GM19438 (cell line): ENCODE measurements at regions not wholly inside any gene's neighbourhood (a gene's known extent, or its start where the extent isn't known, plus 50 kb on each side); places are given as distances from the start of the nearest gene placed in this dataset.
"Not testable (repeated sequence)": the region's sequence is repeated elsewhere in the genome, so short reads cannot be mapped to it uniquely, and the experiment has no call there.

Source experiments
- ATAC-seq: cut with Tn5 transposase; IDR thresholded peaks from one replicate; pipeline ENCODE4 v1.9.1; 2021; ENCODE audit warnings: low read depth; ENCODE audit not compliant: unreplicated experiment

DNA sequence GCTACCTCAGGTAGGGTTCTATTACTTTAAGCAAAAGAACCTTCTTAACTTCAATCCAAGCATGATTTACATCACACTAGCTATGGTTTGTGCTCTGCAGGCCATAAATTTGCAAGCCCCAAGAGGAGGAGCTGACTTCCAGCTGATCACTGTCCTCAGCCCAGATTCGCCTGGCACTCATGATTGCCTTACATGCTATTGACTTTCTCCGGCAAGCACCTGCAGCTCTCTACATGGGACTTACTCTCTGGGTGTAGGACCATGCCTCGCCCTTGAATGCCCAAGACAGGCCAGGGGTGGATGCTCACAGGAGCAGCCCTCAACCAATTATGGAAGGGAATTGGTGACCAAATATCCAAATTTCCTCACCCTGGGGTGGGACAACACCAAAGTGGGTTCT, 99.8 kb downstream of the ESM1 start:
- ATAC-seq: no peak

DNA sequence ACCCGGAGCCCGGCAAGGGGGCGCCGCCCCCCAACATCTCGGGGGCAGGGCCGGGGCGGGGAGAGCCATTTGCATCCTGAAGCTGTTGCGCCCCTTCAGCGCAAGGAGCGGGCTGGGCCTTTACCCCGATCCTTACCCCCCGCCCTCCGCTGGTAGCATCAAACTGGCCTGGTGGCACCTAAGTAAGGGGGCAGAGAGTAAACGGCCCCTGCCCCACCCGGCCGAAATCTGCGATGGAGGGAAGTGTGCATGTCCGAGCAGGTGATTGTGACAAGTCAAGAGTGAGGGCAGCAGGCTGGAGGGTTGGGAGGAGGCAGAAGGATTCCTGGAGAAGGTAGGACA, 101.2 kb downstream of the ESM1 start:
- no peak for ATAC-seq

DNA sequence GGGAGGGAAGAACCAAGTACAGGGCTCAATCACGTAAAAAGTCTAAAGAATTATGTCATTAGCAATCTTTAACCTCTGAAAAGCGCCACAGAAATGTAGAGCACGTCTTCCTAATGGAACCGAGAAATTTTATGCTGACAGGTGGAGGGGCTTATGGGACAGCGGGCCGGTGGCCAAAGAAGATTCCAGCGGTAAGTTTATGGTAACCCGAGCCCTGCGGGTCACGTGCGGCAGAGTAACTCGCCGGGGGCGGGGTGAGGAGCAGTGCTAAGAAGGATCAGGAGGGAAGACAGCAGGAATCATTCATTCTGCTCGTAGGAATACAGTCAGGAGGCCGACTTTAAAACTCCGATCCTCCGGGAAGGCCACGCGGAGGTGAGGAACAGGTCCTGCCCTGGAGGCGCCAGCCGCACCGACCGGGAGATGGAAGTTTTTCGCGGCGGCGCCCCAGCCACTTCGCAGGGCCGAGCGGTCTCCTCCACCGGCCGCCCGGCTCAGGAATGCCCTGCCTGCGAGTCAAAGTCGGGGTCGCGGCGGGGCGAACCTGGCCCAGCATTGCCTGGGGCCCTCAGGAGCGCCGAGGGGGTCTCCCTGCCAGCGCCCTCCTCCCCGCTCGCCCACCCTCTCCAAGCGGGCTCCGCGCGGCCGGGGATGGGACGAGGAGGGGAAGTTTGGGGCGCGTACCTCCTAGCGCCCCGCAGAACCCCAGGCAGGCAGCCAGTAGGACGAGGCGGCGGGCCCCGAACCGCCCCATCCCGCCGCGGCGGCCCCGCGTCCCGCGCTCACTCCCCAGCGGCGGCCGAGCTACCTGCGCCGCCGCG, 101.8 kb downstream of the ESM1 start:
- no peak for ATAC-seq

DNA sequence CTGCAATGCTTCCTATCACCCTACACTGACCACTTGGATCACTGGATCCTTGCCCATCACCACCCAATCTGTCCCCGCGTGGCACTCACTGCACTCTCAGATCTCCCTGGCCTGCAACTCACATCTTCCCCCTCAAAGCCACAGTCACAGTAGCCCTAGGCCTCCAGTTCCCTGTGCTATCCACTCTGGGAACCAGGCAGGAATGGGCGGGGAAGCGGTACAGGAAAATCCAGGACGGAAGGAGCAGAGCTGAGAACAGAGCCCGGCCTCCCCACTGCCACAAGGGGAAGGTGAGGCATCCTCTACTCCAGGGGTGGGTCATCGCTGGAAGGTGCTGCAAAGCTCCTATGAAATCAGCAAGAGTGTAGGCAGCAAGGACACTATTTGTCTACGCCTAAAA, 102.6 kb downstream of the ESM1 start:
- ATAC-seq: no peak

DNA sequence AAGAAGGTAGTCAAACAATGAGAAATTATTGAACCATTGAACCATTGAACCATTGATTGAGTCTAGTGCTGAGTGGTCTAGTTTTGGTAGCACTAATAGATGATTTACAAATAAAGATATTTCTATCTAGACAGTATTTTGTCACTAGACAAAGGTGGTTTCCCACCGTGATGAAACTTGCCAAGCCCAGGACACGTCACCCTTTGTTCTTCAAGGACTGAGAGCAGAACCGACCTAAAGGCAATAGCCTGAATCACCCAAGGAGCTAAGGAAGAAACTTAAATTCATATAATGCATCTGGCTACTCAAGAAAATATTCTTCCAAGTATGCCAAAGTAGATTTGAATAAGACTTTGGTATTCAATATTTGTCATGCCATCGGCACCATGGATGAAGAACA, 103.3 kb downstream of the ESM1 start:
- no peak for ATAC-seq

DNA sequence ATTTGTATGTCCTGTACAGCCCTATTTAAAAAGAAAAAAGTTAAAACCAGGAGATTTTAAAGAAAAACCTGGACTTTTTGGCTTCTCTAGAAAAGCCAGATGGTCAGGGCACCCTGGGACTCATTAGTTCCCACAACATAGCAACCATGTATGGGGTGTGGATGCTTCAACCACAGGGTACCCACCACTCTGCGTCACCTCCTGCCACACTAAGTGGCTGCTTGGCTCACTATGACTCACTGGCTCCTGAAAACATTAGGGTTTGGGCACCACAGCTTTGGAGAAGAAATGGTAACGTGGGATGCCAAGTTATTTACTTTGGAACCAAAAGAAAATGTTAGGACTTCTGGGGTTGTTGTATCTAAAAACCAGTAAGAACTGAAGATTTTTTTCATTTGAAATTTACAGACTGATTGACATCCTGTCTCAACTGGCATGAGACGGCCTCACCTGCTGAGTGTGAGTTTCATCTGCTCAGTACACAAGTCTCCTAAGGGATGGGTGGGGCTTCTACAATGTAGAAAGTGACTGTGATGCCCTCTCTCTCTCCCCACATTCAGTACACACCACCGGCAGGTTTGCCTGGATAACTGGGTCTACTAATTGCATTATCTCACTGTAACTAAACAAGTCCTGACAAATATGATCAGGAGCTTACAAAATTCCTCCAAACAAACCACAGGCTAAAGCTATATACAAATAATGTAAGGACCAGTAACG, 103.9 kb downstream of the ESM1 start:
- no peak for ATAC-seq

DNA sequence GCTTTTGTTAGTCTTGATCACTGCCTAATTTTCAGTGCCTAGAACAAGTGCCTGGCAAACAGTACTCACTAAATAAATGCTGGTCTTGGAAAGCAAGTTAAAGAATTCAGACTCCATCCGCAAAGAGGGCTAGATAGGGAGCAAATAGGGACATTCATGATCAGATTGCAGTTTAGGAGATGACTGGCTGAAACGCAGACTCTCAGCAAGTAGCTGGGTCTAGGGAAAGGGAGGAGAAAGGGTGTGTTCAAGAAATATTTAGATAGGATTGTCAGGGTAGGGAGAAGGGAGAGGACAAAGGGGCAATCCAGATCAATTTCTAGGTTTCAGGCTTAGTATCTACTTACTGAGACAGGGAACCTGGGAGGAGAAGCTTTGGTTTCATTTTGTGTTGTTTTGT, 108.4 kb downstream of the ESM1 start:
- ATAC-seq: no peak

DNA sequence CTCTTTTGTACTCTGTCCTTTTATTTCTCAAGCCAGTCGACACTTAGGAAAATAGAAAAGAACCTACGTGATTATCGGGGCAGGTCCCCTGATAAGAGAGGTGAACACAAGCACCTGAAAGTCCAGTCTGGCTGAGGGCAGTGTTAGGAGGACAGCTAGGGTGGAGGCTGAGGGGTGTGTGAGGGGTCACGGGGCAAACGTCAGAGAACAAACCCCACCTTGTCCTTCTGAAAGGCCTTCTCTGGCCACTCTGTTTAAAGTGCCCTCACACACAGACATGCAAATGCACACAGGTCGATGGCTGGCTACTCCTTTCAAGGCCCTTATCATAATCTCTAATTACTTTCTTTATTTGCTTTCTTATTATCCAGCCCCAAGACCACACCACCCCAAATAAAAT, 108.8 kb downstream of the ESM1 start:
- ATAC-seq: no peak

DNA sequence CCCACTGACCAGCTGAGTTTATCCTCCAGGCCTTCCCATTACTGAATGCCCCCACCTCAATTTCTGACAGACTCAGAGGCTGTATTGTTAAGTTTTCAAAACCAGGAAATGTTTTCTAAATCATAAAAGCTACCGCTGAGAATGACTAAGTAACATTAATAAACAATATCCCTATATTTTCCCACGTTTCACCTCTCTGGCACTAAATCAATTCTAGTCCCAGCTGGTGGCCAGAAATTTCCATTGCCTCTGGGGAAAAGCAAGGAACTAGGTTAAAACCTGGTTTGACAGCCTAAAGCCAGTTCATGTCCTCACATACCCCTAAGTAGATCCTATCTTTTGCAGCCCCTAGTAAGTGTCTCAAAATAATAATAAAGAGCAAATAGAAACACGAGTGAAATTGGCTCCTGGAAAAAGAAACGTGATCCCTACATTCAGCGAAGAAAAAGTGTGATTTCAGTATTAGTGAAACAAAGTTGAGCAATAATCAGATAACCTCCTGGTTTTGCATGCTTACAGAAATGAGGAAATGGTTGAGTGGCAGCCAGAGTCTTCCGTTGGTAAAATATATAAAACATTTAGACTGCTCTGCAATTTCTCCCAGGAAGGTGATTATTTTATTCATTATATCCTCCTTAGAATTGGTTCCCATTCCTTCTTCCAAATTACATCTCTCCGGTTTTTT, 110.9 kb downstream of the ESM1 start:
- ATAC-seq: no peak

DNA sequence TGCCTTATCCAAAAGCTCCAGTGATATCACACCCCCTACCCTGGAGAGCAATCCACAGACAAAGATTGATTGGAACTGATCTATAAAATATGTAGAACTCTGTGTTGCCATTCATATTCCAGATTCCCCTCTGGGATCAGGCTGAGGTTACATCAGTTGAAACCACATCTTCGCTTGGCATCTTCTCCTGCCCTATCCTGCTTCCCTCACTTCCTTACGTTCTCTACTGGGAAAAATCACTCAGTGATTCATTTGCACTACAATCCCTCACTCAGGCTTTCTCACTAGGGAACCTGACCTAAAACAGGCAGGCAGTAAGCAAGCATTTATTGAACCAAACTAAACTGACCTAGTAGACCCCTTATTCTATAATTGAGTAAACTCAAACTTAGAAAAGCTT, 111.7 kb downstream of the ESM1 start:
- no peak for ATAC-seq

DNA sequence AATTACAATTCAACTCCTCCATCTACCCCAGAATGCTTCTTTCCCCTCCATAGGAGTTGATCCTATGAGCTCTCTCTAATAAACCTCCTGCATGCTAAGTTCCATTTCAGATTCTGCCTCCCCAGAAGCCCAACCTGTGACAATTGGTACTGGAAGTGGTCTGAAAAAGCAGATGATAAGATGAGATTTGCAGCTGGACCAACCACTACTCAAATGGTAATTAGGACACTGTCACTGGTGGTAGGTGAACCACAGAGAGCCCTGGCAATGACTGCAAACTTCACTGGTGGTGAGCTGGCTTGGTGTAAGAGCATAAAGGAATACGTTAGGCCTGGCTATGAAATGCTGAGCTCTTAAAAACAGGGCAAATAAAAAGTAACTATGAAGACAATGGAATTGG, 112.6 kb downstream of the ESM1 start:
- no peak for ATAC-seq

DNA sequence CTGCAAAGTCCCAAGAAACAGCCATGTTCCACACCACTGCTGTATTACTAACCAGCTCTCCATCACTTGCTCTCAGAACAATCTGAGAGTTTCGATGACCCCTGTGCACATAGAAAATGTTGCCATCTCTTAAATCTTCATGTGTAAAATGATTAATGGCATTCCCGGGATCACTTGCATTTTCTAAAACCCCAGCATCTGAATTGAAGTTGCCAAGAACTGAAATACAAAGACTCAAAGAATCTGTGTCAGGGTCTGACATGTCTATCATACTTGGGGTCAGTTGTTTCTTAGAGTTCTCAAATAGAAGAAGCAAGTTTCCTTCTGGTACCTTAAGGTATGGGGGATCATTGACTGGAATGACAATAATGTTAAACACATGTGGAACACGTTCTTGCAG, 115.1 kb downstream of the ESM1 start:
- ATAC-seq: no peak

DNA sequence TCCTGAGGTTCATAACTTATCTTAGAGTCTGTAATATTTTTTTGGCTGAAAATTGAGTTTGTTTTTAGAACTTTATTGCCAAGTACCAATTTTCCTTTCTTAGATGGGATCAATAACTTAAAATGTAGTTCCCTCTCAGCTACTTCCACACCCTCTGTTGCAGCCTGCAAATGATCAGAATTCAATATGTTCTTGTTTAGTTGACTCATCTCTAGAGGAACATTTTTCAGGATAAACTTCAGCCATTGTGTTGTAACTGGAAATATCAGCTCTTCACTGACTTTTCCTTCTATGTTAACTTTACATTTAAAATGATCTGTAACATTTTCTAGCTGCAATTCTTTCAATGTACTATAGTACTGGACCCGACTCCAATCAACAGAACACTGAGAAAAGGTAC, 115.7 kb downstream of the ESM1 start:
- no peak for ATAC-seq

DNA sequence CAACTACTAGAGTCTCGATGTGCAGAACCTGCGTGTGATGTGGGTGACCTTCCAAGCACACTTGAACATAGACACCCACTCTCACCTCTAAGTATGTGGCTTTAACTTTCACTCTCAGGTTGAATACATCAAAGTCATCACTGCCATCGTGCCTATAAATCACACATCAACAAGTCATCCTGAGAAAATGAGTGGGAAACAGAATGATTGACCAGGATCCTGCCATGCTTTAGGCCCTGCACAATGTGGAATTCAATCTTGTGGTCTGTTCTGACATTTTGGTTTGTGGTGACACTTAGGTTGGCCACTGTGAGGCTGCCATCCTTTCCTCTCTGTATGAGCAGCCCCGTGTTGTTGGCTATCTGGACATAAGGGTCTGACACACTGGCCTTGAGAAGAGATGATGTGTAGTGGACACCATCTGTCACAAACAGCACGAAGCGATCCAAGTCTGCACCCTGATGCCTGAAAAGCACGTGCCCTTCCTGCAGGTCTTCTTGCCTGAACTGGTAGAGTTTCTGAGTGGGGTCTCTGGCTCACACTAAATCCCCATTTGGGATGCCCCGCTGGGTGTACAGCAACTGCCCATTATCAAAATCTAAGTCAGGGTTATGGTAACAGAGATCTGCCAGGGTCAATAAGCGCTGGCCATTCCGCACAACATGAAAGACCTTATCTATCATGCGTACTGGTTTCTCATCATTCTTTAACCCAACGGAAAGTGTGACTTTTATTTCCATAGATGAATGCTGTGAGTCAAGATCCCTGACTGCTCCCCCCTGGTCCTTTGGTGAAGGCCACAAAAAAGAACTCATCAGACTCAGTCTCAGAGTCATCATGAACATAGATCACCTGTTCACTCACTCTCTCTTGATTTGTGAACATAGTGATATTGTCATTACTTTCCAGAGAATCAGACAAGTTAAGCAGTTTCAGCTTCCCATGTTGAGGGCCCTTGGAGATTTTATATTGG, 116.6 kb downstream of the ESM1 start:
- ATAC-seq: no peak

DNA sequence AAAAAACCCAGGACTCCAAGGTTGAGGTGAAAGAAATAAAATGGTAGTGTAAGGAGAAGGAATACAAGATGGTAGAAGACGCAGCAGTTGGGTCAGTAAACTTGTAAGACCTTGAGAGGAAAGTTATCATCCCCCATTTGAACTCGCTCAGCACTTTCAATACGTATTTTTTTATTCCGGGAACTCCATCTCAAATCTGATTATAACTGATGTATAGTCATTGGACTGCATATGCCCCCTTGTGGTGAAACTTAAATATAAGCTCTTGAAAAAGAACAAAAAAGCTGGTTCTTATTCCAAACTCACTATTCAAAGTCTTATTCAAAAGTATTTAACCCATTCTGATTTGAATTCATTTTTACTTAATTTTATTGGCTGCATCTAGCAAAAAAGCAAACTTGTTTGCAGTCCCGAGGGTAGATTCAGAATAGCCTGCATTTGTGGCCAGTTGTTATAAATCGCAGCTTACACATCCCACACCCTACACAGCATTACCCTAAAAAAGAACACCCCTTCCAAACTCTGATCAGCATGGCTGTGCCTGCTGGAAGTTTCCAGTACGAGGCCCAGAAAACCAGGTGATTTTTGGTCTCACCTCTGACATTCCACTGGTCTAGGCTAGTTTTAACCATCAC, 118.0 kb downstream of the ESM1 start:
- ATAC-seq: no peak

DNA sequence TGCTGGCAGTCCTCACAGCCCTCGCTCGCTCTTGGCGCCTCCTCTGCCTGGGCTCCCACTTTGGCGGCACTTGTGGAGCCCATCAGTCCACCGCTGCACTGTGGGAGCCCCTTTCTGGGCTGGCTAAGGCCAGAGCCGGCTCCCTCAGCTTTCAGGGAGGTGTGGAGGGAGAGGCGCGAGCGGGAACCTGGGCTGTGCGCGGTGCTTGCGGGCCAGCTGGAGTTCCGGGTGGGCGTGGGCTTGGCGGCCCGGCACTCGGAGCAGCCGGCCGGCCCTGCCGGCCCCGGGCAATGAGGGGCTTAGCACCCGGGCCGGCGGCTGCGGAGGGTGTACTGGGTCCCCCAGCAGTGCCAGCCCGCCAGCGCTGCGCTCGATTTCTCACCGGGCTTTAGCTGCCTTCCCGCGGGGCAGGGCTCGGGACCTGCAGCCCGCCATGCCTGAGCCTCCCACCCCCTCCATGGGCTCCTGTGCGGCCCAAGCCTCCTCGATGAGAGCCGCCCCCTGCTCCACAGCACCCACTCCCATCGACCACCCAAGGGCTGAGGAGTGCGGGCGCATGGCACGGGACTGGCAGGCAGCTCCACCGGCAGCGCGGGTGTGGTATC, 120.4 kb downstream of the ESM1 start:
- not testable (repeated sequence) for ATAC-seq

DNA sequence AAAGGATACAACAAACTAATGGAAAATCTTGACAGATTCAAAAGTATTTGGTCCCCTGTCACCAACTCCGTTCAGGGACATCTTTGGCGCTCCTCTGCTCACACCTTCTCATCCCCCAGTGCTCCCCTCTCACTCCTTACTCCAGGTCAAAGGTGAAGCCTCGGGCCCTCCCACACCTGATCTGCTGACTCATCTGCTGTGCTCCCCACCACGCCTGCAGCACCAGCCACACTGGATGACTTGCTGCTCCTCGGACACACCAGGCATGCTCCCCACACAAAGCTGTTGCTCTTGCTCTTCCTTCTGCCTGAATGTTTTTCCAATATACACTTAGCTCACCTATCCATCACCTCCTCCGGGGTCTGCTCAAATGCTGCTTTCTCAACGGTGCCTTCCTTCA, 123.4 kb downstream of the ESM1 start:
- no peak for ATAC-seq

DNA sequence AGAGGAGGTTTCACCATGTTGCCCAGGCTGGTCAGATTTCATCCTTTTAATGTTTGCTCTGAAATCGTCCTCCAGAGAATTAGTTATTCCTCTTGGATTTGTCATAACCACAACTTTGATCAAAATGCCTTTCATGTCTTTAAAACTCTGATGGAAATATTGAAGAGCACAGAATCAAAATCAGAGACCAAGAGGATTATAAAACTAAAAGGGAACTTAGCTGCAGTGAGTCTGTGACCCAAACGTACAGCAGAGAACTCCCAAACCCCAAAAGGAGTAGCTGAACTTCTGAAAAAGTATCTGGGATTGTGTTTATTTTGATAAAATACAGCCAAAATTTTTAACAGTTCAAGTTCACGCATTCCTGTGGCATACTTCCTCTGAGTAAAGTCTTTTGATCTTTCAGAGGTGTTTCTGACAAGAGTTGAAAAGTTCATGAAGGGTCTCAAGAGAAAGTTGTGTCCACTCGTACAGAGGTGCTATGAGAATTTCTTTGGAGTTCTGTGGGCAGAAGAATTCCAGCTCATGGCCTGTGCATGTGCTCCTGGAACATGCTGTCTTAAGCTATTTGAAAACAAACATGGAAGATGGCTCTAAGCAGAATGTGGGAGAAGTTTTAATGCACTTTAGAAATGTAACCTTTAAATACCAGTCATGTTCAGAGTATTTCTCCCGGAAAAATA, 124.0 kb downstream of the ESM1 start:
- no peak for ATAC-seq

DNA sequence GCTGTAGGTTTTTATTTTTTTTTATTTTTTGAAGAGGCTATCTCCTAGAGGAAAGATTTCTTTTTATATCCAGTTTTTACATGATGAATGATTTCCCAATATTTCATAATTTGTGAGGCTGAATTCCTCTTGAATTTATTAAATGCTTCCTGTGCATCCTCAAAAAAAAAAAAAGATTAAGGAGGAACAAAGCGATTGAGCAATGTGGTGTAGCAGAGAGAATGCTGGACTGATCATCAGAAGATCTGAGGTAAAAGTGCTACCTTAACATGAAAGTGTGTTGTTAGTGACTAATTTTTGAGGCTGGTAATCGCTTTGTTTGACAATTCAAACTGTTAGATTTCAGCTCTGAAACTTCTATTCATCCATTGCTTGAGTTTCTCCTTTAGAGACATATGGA, 125.1 kb downstream of the ESM1 start:
- no peak for ATAC-seq
